GM13977 (cell line): ENCODE measurements at regions not wholly inside any gene's neighbourhood (a gene's known extent, or its start where the extent isn't known, plus 50 kb on each side); places are given as distances from the start of the nearest gene placed in this dataset.

Experiments used
- DNase-seq: peaks from one replicate; pipeline ENCODE4 v3.0.0; 2012; ENCODE audit warnings: low spot score
- CTCF ChIP-seq: IDR thresholded peaks from 2 replicates; pipeline ENCODE4 v1.5.1; 2012; ENCODE audit warnings: mild to moderate bottlenecking, control low read depth; ENCODE audit not compliant: insufficient read depth; ENCODE audit errors: extremely low read depth, missing control alignments
- in situ Hi-C: fragments of 300-500 bp; cut with MboI; formaldehyde crosslinking; loops from one replicate; pipeline ENCODE4 v1.12.0; 2022; ENCODE audit warnings: low sequenced_read_pairs, low pct_unique_long_range_greater_than_20kb, mixed read lengths, inconsistent platforms; ENCODE audit not compliant: unreplicated experiment

GRCh38 chr5:8446179-8446578, 577.2 kb downstream of the MTRR start:
- TF ChIP-seq CTCF, result no peak
- in situ Hi-C loops, result no loop called here
- no peak for DNase-seq

GRCh38 chr5:8456846-8457186, 587.9 kb downstream of the MTRR start:
- in situ Hi-C loops, result loop anchor here (25.0 kb wide), 1 partner anchor 545 kb away; no protein-coding TSS in a partner anchor
- DNase-seq, result no peak
- no peak for TF ChIP-seq CTCF

- DNase-seq, result peak; percentile 93
- no peak for TF ChIP-seq CTCF
- in situ Hi-C loops, result loop anchor here (25.0 kb wide), 1 partner anchor 545 kb away; no protein-coding TSS in a partner anchor
Measured at GRCh38 chr5:8457187-8458037, 588.5 kb downstream of the MTRR start.

- in situ Hi-C loops, result loop anchor here (25.0 kb wide), 1 partner anchor 546 kb away; no protein-coding TSS in a partner anchor
- no peak for DNase-seq
- no peak for TF ChIP-seq CTCF
Measured at GRCh38 chr5:8458038-8458383, 589.1 kb downstream of the MTRR start.

- in situ Hi-C loops, result loop anchor here (25.0 kb wide), 1 partner anchor 549 kb away; no protein-coding TSS in a partner anchor
- DNase-seq, result no peak
- no peak for TF ChIP-seq CTCF
Measured at GRCh38 chr5:8461543-8461942, 592.6 kb downstream of the MTRR start.

- no peak for DNase-seq
- in situ Hi-C loops, result loop anchor here (25.0 kb wide), 1 partner anchor 550 kb away; no protein-coding TSS in a partner anchor
Measured at GRCh38 chr5:8462565-8462964, 593.6 kb downstream of the MTRR start.

More at GRCh38 chr5:8462565-8462964, 593.6 kb downstream of the MTRR start:
- TF ChIP-seq CTCF, result no peak
